Esophagus mucosa (tissue), 1 donor: ENCODE measurements at regions not wholly inside any gene's neighbourhood (a gene's known extent, or its start where the extent isn't known, plus 50 kb on each side); places are given as distances from the start of the nearest gene placed in this dataset.

Experiments used
- ATAC-seq: fragments of 200-7000 bp; cut with Tn5 transposase; one replicate; pipeline ENCODE4 v1.9.1; 2020
- donor health status: DM: yes; HTN: yes; CAD: no.

DNA sequence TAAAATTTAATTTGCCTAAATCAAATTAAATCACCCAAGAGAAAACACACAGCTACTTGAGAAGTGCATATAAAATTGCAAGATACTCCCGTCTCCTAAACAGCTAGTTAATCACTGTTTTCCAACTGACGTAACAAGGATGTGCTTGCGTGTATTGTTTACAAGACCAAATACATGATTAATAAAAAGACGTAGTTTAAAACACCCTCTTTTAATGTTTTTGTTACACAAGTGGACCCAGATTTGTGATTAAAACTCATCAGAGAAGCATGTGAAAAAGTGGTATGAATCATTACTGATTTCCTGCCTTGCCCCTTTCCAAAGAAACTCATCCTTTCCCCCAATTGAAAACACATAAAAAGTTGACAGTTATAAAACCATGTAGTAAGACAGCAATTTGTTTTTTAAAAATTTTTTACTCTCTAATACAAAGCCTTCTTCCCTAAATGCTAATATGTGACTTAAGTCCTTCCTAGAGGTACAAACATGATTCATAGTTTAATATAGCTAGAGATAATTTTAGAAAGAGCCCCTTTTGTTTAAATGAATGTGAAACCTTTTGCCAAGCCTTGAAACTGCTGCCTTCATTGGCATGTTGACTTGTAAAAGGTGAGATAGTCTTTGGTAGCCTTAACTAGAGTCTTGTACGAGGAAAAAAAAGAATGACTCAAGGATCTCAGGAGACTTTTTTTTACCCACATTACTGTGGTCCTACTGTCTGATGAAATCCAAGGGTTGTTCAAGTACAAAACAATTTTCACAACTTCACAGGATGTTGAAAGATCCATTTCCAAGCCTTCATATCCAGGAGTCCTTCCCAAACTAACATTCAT lies 61.4 kb upstream of the FST start:
- ATAC-seq = no peak

DNA sequence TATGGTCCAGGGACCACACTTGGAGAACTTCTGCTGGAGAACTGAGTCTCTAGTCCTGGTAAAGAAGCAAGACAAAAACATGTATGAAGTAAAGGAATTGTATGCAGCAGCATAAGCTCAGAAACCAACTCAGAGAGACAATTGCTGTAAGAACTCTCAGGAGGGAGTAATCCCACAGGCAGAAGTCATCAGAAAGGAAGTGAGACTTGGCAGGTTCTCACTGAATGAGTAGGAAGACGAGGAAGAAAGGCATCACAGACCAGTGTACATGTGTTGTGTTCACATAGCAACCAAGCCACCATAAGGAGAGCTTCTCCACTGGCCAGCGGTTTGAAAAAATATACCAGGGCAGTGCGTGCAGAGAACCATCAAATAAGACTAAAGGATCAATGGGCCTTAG lies 57.9 kb upstream of the FST start:
- ATAC-seq = no peak

DNA sequence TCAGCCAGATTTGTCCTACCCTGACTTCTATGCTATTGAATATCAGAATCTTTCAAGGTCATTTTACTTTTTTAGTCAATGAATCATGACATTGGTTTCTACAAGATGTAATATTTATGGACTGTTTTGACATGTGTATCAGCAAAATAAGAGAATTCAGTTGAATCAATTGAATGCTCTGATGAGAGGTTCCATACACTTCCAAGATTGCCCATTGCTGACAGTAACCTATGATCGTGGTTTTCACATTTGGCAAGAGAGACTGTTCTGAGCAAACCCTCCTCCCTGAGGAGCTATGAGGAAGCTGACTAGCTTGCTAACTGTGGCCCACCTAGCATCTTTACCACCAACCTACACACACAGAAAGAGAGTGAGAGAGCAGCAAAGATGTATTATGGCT lies 56.7 kb upstream of the FST start:
- no peak for ATAC-seq

DNA sequence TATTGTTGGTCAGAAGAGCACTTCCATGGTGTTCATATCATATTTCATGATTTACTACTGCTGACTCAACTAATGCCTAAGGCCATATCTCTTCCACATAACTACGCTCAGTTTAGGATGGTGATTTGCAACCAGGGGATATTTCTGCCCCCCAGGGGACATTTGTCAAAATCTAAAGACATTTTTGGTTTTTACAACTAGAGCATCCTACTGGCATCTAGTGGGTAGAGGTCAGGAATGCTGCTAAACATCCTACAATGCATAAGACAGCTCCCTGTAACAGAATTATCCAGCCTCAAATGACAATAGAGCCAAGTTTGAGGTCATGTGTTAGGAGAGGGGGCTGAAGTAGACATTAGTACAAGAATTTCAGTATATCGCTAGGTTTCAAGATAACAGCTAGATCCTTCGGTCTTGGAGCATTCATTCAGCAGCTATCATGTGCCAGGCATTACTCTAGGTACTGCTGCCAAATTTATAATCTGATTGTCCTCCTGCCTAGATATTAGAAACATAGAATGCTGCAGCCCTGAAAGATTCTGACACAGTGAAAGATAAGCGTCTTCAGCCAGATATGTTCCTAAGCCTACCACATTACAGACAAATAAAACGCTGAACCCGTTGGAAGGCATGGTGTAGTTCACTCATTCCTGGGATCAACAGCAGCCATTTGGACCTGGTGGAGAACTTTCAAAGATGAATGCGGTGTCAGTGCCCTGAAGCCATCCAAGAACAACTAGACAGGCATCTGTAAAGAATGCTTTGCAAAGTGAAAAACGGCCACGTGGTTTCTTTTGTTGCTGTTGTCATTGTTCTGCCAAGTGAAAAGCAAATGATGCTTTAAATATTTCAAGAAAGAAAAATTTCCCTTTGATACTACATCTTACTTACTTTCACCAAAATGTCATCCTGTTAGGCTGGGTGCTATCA lies 55.5 kb upstream of the FST start:
- no peak for ATAC-seq

DNA sequence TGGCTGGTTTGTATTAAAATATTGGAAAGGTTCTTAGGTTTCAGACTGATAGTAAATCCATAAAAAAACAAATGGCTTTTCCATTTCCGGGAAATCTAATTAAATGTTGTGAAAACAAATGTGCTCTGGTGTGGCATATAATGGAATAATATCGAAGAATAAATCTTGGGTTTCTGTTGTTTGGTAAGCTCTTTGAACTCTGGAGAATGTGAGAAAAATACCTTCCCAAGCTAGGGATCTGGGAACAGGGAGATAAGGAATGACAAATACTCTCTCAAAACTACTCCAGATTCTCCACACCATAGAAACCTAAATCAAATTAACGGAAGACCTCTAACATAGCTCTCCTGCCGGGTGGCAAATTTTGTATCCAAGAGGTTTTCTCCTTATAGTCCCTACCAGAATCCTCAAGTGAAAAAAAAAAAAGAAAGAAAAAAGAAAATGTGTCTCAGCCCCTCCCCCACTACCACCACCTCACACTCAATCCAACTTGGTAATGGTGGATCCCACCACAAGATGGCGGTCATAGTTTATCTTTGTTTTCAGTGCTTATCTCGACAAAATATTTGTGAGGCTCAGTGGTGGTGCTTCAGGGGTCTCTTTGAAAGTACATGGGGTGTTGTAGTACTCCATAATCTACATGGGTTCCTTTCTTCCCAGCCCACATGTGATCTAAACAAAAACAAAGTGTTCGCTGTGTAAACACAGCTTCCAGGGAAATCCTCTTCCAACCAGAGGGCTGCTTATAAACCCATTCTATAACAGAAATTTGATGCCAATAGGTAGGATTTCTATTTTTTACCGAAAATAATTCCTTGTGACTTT lies 54.5 kb upstream of the FST start:
- ATAC-seq = no peak

DNA sequence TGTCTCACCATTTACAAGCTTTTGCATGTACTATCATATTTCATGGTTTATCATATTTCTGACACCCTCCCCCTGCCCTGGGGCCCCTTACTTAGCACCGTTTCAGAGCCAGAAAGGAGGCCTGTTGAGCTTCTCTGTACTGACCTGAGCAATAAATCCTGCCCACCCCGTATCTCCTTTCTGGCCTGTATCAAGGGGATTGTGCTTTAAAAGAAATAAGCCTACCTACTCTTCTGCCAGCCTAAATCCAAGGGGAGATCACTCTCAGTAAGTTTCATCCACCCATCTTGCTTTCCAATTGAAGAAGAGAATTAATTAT lies 54.0 kb upstream of the FST start:
- no peak for ATAC-seq

DNA sequence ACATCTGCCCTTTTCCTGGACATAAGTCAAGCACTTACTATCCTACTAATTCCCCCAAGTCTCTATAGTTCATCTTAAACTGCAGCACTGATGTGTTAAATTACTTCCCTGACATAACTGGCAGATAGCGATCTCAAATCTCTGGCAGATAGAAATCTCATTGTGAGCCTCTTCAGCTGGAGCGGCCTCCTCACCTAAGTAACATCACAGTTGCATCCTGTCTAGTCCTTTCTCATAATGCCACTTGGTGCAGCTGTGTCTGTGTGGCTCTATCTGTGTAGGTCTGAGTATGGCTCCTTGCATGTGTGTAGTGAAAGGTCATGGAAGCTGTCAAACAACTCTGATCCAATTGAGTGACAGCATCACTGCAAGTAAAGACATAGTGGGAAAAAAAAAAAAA lies 53.6 kb upstream of the FST start:
- no peak for ATAC-seq

DNA sequence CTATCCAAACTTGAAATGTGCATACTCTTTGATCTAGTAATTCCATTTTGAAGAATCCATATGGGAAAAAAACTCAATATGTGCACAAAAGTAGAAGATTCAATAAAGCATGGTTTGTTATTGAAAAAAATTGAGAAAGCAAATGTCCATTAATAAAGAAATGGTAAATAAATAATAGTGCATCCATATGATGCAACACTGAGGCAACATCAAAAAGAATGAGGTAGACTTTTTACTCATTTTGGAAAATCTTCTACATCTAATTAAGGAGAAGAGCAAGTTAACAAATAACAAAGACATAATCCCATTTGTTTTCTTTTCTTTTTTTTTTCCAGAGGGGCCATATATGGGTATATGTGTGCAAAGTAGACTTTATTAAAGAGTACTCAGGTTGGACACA lies 52.5 kb upstream of the FST start:
- no peak for ATAC-seq

DNA sequence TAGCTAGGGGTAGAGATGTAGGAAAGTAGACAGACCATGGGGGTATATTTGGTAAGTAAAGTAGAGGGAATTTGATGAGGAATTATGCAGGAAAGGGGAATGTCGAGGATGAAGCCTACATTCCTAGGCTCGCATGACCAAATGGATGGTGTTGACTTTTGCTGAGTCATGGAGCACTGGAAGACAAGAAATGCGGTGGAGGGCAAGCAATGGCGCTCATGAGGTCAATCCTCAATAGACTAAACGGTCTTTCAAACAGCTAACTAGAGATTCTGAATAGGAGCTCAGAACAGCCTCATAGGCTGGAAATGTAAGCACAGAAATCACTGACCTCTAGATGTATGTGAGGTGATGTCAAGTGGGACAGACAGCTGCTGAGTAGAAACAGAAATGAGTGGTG lies 50.7 kb upstream of the FST start:
- no peak for ATAC-seq

DNA sequence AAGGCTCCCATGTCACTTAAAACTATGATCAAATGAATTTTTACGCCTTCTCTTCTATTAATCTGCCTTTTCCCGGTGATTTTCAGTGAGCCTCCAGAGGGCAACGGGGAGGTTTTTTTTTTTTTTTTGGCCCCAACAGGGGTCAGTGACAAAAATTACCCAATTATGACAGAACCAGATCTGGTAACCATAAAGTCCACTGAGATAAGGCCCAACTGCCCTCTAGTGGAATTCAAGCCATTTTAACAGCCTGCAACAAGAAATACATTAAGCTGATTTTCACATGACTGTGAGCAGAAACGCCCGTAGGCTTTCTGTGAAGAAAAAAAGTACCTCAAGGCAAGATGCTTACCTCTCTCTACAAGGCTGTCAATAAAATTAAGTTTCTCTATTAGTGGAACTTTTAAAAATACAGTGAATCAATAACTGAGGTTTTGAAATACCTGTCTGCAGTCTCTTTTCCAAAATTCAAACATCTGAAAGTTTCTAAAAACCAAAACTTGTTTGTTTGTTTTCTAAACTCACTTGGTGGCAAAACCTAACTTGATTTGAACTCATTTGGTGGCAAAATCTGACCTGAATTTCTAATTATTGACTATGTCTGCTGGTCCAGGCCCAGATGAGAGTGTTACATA lies 49.7 kb upstream of the FST start:
- ATAC-seq = peak; percentile 18
